Gastroesophageal sphincter (tissue), 4 donors: ENCODE measurements at regions not wholly inside any gene's neighbourhood (a gene's known extent, or its start where the extent isn't known, plus 50 kb on each side); places are given as distances from the start of the nearest gene placed in this dataset.

ENCODE experiments used
- ATAC-seq: fragments of 150-250 bp; one replicate; pipeline ENCODE4 v1.9.1; 2016; ENCODE audit warnings: mild to moderate bottlenecking, moderate library complexity
- H3K27ac ChIP-seq, 4 donors: fragments of 200-600 bp; sonication (generic) in 3 of 4; 1 replicate in 3 of 4; 2 replicates in 1 of 4; pipeline ENCODE4 v1.5.1; 2016 to 2019
- H3K27me3 ChIP-seq: fragments of 200-600 bp; sonication (generic); one replicate; pipeline ENCODE4 v1.5.1; 2019
- H3K36me3 ChIP-seq, 2 donors: fragments of 200-600 bp; sonication (generic); one replicate each; pipeline ENCODE4 v1.5.1; 2019; ENCODE audit warnings: control low read depth in 1 of 2
- H3K4me1 ChIP-seq, 3 donors: fragments of 200-600 bp; sonication (generic); 1 replicate in 2 of 3; 2 replicates in 1 of 3; pipeline ENCODE4 v1.5.1; 2016 to 2019; ENCODE audit warnings: control low read depth in 2 of 3
- H3K4me3 ChIP-seq, 2 donors: fragments of 200-600 bp; sonication (generic); one replicate each; pipeline ENCODE4 v1.5.1; 2019; ENCODE audit warnings: mild to moderate bottlenecking in 1 of 2, moderate library complexity in 1 of 2
- H3K9me3 ChIP-seq, 3 donors: fragments of 200-600 bp; sonication (generic); one replicate each; pipeline ENCODE4 v1.5.1; 2017 to 2019; ENCODE audit warnings: control low read depth in 2 of 3
- EP300 ChIP-seq: sonication (generic); formaldehyde crosslinking; IDR thresholded peaks from one replicate; pipeline ENCODE4 v1.6.1; 2017; ENCODE audit warnings: antibody characterized with exemption, mild to moderate bottlenecking
- POLR2A ChIP-seq, 2 donors: fragments of 450-650 bp; IDR thresholded peaks; one replicate each; pipeline ENCODE4 v1.6.1; 2017; ENCODE audit warnings: antibody characterized with exemption in 2 of 2, mild to moderate bottlenecking in 2 of 2, moderate library complexity in 1 of 2
- POLR2AphosphoS5 ChIP-seq: sonication (generic); formaldehyde crosslinking; IDR thresholded peaks from one replicate; pipeline ENCODE4 v1.6.1; 2017; ENCODE audit warnings: antibody characterized with exemption
- WGBS, 2 donors: methylation state at CpG; one replicate each; pipeline ENCODE4 v1.1.5; 2018; ENCODE audit warnings: low coverage in 1 of 2; 5-methylcytosine and 5-hydroxymethylcytosine counted together
- TF ChIP-seq, protein P1 (sequence below), 4 experiments: fragments of 200-600 bp in 2 of 4; fragments of 450-650 bp in 2 of 4; sonication (generic) in 1 of 4; IDR thresholded peaks; one replicate each; pipeline ENCODE4 v1.5.1; 2017 to 2019; ENCODE audit warnings: antibody characterized with exemption in 4 of 4, mild to moderate bottlenecking in 2 of 4, moderate library complexity in 2 of 4

DNA sequence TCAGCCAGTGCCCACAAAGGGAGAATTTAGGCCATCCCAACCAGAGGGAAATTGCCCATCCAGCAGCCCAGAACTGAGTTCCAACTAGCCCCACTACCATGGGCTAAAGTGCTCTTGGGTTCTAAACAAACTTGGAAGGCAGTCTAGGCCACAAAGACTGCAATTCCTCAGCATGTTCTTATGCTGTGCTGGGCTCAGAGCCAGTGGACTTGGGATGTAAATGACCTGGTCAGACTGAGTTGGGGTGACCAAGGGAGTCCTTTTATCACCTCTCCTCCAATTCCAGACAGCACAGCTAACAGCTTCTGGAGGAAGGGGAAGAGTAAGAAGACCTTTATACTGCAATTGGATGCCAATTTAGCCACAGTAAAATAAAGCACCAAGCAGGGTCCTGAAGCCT is 607.2 kb upstream of the KCND2 start:
- ATAC-seq, result no peak
- no peaks in the 10 kb centered on the region for H3K9me3 ChIP-seq
- no peaks in the 10 kb centered on the region for H3K36me3 ChIP-seq
- no peaks in the 10 kb centered on the region for H3K27me3 ChIP-seq
- TF ChIP-seq POLR2A (IDR thresholded peaks at IDR 0.05) (no peak), EP300 (no peak), POLR2AphosphoS5 (no peak)
- TF ChIP-seq, protein P1, sequence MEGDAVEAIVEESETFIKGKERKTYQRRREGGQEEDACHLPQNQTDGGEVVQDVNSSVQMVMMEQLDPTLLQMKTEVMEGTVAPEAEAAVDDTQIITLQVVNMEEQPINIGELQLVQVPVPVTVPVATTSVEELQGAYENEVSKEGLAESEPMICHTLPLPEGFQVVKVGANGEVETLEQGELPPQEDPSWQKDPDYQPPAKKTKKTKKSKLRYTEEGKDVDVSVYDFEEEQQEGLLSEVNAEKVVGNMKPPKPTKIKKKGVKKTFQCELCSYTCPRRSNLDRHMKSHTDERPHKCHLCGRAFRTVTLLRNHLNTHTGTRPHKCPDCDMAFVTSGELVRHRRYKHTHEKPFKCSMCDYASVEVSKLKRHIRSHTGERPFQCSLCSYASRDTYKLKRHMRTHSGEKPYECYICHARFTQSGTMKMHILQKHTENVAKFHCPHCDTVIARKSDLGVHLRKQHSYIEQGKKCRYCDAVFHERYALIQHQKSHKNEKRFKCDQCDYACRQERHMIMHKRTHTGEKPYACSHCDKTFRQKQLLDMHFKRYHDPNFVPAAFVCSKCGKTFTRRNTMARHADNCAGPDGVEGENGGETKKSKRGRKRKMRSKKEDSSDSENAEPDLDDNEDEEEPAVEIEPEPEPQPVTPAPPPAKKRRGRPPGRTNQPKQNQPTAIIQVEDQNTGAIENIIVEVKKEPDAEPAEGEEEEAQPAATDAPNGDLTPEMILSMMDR (IDR thresholded peaks at IDR 0.05), result no peak
- H3K4me3 ChIP-seq, result no peak overlapping the region
- no peak overlapping the region for H3K27ac ChIP-seq
- H3K4me1 ChIP-seq, result no peaks in the 10 kb centered on the region

DNA sequence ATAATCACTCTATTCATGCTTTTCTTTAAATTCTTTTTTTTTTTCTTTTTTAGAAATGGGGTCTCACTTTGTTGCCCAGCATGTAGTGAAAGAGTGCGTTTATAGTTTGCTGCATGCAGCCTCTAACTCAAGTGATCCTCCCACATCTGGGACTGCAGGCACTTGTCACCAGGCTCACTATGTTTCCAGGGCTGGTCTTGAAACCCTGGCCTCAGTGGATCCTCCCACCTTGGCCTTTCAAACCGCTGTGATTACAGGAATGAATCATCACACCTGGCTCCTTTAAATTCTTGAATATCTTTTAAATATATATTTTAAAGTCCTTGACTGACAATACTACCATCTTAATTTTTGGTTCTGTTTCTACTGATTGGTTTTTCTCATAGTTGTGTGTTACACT is 591.6 kb upstream of the KCND2 start:
- WGBS, 2 donors, result 60% methylated on average over 2 of the region's 2 CpGs; no CpG with 5 or more reads in 1 of the 2 donors
- no peak overlapping the region for H3K4me3 ChIP-seq
- no peaks in the 10 kb centered on the region for H3K27me3 ChIP-seq
- H3K4me1 ChIP-seq, result no peaks in the 10 kb centered on the region
- no peak for ATAC-seq
- no peaks in the 10 kb centered on the region for H3K36me3 ChIP-seq
- no peaks in the 10 kb centered on the region for H3K9me3 ChIP-seq
- TF ChIP-seq POLR2A (IDR thresholded peaks at IDR 0.05) (no peak), EP300 (no peak), POLR2AphosphoS5 (no peak)
- TF ChIP-seq, protein P1 (IDR thresholded peaks at IDR 0.05), result no peak
- H3K27ac ChIP-seq, result no peak overlapping the region

DNA sequence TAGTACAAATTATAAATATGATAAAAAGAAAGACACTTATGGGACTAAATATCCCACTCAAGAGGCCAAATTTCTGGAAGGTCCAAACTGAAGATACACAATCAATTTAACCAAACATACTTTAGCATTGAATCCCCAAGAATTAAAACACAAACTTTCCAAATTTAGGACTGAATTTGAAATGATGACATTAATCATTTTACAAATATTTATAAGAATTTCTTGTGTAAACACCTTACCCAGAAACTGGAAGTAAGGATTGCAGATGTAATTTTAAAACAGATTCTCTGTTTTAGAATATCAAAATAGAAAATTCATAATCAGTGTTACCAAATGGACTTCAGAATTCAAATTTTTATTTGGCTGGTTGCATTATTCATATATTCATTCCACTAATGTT is 588.2 kb upstream of the KCND2 start:
- H3K4me3 ChIP-seq, result no peak overlapping the region

DNA sequence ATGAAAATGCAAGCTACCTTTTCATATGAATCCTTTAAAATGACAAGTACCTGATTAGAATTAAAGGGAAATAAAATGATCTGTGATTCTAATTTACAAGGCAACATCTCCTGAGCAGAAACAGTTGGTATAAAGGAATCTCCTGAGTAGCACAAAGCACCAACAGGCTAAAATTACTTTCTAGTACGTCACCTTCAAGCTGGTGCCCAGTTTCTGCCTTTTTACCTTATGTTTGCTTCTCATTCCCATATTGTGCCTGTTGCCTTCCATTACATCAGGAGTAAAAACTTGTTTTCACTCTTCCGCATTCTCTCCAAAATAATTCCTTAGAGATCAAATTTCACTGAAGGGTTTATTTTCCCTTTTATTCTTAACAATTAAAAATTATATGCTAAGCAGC is 587.1 kb upstream of the KCND2 start:
- H3K27ac ChIP-seq, result no peak overlapping the region
- H3K4me1 ChIP-seq, result no peaks in the 10 kb centered on the region
- no peak for ATAC-seq
- no peaks in the 10 kb centered on the region for H3K27me3 ChIP-seq
- TF ChIP-seq, protein P1 (IDR thresholded peaks at IDR 0.05), result no peak
- TF ChIP-seq EP300, result no peak
- TF ChIP-seq POLR2AphosphoS5, result no peak
- no peak for TF ChIP-seq POLR2A (IDR thresholded peaks at IDR 0.05)
- H3K36me3 ChIP-seq, result no peaks in the 10 kb centered on the region
- no peaks in the 10 kb centered on the region for H3K9me3 ChIP-seq
- H3K4me3 ChIP-seq, result no peak overlapping the region
- WGBS, 2 donors, result 79 to 81% methylated on average over 2 of the region's 2 CpGs

More for the DNA sequence above, 588.2 kb upstream of the KCND2 start:
- no peaks in the 10 kb centered on the region for H3K27me3 ChIP-seq
- no peak overlapping the region for H3K27ac ChIP-seq
- ATAC-seq, result no peak
- TF ChIP-seq POLR2A (IDR thresholded peaks at IDR 0.05) (no peak), POLR2AphosphoS5 (no peak), EP300 (no peak)
- TF ChIP-seq, protein P1 (IDR thresholded peaks at IDR 0.05), result no peak
- H3K4me1 ChIP-seq, result no peaks in the 10 kb centered on the region
- no peaks in the 10 kb centered on the region for H3K36me3 ChIP-seq
- no peaks in the 10 kb centered on the region for H3K9me3 ChIP-seq

DNA sequence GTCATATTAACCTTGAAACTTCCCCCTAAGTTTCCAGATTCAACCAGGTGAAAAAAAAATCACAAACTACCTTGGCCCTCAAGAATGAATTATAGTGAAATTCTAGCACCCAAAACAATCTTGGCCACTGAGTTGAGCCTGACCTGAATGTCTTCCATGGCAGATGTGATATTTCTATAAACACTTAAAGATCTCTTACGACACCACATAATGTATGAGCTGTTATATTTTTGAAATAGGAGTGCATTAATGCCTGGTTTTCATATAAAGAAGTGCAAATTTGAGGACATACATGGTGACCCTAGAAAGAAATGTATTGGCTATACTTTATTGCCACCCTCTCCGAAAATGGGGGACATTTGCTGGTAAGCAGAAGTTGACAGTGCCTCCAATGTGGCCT is 584.1 kb upstream of the KCND2 start:
- H3K4me1 ChIP-seq, result no peaks in the 10 kb centered on the region
- no peak overlapping the region for H3K27ac ChIP-seq
- H3K27me3 ChIP-seq, result no peaks in the 10 kb centered on the region
- 64 to 67% methylated on average over 2 of the region's 2 CpGs for WGBS, 2 donors
- TF ChIP-seq POLR2A (IDR thresholded peaks at IDR 0.05) (no peak), POLR2AphosphoS5 (no peak), EP300 (no peak)
- TF ChIP-seq, protein P1 (IDR thresholded peaks at IDR 0.05), result no peak
- H3K4me3 ChIP-seq, result no peak overlapping the region
- no peaks in the 10 kb centered on the region for H3K9me3 ChIP-seq
- no peak for ATAC-seq
- H3K36me3 ChIP-seq, result no peaks in the 10 kb centered on the region
